GM21737 (cell line): ENCODE measurements at regions not wholly inside any gene's neighbourhood (a gene's known extent, or its start where the extent isn't known, plus 50 kb on each side); places are given as distances from the start of the nearest gene placed in this dataset.
"Not testable (repeated sequence)": the region's sequence is repeated elsewhere in the genome, so short reads cannot be mapped to it uniquely, and the experiment has no call there.

Source experiments
- ATAC-seq: cut with Tn5 transposase; IDR thresholded peaks from one replicate; pipeline ENCODE4 v1.9.1; 2021; ENCODE audit warnings: mild to moderate bottlenecking, moderate library complexity; ENCODE audit not compliant: unreplicated experiment

DNA sequence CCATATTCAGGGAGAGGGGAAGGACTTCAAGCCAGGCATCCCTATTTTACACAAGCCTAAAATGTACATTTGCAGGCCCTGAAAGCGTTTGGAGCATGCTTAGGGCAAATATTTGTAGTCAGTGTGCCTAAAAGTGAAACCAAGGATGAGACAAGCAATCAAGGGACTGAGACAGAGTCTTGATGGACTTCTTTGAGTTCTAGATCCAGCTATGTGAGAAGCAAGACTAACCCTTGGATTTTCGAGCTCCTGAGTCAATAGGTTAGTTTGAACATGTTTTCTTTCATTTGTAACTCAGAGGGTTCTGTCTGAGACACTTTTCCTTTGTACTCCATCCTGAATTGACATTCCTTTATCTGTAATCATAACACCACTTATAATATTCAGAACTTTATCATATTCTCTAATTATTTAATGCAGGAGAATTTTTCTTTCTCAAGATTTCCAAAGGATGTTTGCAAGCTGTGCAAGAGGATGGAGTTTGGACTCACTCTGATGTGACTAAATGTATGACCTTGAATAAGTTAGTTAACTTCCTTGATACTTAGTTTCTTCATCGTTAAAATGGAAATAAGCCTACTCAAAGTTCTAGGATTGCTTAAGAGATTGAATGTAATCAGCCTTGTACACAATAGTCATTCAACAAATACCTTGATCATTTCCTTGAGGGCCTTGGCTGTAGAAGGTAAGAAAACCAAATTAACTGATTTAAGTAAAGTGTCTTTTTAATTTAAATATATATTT is 1237.8 kb upstream of the ZEB2 start:
- no peak for ATAC-seq

DNA sequence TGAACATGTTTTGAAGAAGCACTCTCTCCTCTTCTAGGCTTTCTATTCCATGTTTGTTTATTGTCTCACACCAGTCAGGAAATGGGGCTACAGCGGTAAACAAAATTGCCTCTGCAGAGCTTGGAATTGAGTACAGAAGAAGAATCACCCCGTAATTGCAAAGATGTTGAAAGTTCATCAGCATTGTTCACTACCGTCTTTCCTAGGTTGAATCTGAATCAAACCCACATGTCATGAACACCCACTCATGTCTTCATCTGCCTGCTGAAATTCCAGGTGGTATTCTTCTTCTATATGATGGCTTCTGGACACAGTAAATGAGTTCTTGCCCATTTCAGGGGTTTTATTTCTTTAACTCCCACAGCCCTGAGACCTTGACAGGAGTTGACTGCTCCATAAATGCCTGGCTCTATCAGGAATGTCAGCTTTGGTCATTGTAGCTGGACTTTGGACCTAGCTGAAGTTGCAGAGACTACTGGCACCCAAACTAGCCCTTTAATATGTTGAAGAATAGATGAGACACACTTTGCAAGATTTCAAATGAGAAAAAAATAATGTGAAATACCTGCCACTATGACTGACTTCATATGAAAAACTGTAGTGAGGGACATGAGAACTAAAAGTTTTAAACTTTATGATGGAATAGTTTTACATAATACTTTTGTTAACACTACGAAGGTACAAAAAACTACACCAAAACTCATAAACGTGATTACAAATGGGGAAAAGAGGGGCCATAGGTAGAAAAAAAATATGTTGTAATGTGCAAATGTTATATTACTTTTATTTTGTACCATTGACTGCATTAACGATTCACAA is 1235.3 kb upstream of the ZEB2 start:
- ATAC-seq = no peak

DNA sequence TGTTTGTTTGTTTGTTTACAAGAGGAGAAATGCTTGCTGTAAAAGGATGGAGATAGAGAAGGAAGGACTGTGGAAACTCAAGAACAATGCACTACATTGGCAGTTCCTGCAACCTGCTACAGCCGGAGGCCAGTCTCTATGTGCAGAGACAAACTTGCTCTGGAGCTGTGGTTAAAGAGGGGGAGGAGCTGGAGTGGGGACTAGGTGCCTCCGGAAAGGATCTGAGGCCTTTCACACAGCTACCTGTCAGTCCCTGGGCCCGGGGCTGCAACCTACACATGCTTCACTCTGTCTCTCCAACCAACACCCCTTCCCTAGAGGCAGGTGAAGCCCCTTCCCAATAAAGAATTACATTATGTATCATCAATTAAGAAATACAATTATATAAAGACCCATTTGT is 1234.0 kb upstream of the ZEB2 start:
- ATAC-seq = no peak

DNA sequence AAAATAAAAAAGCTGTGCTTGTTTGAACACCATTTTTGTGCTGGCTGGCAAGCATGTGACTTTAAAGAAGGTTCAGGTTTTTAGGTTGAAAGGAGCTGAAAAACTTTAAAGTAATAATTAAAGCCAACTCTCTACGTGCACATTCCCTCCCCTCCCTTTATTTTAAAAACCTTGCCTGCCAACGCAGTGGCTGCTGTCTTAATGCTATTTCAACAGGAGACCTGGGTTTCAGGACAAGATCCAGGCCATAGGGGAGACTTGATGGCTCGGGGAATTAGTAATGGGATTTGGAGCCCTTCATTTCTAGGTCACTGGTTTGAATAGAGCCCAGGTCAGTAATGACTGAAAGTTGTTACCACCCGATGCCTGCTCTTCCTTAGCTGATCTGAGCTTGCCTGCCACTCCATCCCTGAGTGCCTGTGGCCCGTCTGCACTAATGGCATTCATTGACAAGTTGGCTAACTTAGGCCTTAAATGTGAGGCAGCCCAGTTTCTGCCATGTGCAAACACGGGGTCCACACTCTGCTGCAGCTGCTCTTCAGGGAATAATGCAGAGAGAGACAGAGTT is 1233.2 kb upstream of the ZEB2 start:
- no peak for ATAC-seq

DNA sequence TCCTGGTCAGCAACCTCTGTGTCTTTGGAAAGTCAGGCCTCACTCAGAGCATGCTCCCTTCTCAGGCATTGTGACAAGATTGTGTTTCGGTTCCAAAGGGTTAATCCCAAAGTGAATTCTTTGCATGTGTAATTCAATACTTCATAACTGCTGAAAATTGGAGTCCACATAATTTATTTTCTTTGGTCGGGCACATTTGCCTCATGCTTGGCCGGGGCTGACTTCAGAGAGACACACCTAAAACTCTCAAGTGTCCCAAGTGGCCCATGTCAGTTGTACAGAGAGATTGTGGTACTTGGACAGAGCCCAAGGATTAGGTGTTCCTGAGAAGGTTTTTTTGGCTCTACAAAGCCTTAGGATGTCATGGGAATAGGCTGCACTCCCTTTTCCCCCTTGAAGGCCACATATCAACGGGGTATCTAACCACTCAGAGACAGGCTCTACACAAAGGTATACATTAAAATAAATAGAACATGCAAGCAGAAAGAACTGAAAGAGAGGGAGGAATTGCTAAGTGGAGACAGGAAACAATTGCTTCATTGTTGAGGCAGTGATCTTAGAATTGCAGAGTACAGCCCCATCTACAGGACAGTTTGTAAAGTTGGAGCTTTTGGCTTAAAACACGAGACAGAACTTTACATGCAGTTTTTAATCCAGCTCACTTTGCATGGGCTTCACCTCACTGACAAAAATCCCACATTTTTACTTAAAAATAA is 1232.3 kb upstream of the ZEB2 start:
- peak; percentile 34 for ATAC-seq

DNA sequence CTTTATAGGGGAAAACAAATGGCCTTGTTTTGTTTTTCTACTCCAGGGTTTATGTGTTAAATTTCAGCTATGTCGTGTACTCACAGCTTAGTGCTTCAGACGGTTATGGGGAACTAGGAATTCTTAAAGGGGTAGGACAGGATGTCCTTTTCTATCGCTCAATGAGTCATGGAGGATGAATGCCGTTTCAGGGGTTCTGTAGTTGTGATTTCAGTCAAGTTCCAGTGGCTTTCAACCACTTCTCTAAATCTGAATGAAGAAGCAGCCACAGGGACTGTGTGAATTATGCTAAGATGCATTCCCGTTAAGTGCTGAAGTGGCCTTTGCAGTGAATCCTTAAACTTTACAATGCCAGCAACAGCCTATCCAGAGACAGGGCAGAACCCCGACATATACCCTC is 1231.7 kb upstream of the ZEB2 start:
- peak; percentile 85 for ATAC-seq

DNA sequence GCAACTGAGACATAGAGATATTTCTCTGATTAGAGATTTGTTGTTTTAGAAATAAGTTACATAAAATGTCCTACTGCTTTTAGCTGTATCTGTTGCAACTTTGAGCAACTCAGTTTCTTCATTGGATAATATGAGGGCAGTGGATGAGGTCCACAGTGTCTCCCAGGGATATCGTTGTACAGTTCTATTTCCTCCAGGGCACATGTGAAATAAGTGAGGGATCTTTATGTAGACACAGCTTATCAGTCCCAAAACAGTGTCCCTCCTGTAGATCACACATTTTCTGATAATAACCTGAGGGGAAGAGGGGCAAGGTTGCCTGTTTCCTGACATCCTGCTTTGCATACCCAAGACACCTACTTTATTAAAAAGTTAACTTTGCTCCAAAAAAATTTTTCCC is 1231.2 kb upstream of the ZEB2 start:
- ATAC-seq = no peak

DNA sequence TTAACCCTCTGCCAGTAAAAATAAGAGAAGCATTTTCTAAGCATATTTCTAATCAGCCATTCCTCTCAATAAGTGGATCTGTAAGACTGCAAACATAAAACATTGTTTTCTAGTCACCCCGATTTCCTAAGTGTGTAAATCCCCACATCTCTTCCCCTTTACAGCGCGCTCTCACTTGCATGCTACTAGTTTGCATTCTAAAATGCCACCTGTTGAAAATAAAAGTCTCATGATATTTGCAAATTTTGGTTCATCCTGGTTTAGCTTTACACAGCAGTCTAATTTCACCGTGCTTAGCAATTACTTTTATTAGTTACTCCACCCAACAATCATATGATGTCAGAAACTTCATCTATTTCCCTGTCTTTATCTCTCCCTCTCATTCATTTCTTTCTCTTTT is 1230.7 kb upstream of the ZEB2 start:
- ATAC-seq = no peak

DNA sequence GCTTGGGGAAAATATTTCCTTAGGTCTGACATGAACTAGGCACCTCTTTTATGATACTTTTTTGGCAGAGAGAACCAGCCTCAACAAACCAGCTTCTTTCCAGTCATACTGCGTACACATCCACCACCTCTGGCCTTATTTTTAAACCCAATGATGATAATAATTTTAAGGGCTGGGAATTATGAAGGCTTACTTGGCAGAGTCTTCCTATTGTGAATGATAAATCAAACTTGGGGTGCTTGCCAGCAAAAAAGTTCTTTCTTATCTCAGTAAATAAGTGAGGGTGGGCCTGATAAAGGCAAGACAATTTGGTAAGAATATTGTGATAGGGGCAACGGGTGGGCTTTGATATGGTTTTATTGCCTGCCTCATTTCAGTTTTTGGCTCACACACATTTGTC is 1230.2 kb upstream of the ZEB2 start:
- no peak for ATAC-seq

DNA sequence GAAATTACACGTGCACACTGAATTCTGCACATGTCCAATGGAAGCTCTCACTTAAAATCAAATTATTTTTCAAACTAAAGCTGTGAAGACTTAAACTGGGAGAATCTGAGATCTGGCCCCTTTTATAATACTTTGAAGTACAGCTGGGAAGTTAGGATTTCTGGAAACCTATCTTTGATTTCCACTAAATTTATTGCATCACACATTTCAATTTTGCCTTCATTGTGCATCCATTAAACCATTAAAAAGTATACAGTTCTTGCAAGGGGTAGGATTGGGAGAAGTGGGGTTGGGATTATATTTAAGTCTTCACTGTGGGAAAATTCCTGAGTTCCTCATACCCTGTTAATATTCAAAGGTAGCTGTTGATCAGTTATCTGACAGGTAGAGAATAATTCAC is 1229.6 kb upstream of the ZEB2 start:
- no peak for ATAC-seq

DNA sequence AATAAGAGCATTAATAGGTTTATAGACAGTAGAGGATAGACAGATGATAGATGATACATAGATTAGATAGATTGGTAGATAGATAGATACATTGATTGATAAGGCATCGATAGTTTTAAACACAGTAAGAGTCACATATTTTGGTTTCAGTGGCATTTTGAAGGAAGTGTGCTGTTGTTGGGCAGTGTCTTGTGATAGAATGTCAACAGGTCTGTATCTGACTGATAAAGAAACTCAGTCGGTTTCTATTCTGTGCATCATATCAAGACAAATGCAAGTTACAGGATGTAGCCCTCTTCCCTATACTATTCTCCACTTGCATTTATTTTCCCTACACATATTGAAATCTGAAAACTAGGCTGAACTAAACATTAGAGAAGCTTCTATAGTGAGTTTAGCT is 1229.0 kb upstream of the ZEB2 start:
- peak; percentile 51 for ATAC-seq

DNA sequence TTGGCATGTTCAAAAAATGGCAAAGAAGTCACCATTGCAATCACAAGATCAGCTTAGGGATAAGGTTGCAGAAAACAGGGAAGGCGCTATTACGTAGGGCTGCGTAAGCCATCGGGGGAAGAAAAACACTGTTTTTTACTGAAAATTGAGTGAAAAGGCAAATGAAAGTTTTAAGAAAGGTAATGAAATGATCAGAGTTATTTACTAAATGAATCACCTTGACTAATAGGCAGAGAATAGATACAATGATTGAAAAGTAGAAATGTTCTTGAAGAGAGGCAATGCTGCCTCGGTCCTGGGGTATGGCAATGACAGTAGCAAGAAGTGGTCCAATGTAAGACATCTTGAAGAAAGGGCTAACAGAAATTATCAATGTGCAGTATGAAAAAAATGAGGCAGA is 1227.8 kb upstream of the ZEB2 start:
- no peak for ATAC-seq

DNA sequence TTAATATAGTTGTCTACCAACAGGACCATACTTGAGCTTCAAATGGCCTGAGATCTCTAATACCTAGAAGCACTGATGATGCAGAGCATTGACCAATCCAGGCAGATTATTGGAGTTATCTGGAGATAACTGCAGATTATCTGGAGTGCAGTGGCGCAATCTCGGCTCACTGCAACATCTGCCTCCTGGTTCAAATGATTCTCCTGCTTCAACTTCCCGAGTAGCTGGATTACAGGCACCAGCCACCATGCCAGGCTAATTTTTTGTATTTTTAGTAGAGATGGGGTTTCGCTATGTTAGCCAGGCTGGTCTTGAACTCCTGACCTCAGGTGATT is 1225.4 kb upstream of the ZEB2 start:
- not testable (repeated sequence) for ATAC-seq

DNA sequence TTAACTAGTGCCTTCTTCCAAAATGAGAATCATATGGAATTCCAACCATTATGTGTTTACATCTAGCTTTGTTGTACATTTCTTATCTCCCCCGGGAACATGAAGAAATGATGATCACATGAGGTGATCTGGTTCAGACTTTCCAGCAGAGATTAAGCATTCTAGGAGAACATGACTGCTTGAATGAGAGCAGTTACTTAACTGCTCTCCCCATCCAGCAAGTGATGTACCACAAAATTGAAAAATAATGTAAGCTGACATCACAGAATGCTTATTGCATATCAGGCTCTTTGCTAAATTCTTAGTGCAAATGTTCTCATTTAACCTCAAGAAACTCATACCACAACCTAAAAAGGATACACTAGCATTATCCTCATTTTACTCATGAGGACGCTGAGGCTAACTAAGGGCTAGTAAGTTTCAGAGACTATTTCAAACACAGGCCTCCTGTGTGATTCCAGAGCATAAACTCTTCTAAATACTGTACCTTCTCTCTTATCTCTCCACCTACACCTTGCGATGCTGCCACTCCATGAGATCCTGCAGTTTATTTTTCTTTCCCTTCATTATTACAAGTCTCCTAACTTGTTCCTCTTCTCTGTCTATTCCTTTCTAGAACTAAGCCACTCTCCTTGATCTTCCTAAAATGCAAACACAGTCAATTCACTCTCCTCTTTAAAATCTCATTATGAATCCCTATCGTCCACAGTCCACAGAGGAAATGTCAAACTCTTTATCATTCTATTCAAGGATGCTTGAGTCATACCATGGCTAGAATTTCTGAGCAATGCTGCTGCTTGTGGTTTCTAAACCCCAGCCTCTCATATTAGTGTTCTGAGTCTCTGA is 1224.8 kb upstream of the ZEB2 start:
- ATAC-seq = peak; percentile 63

DNA sequence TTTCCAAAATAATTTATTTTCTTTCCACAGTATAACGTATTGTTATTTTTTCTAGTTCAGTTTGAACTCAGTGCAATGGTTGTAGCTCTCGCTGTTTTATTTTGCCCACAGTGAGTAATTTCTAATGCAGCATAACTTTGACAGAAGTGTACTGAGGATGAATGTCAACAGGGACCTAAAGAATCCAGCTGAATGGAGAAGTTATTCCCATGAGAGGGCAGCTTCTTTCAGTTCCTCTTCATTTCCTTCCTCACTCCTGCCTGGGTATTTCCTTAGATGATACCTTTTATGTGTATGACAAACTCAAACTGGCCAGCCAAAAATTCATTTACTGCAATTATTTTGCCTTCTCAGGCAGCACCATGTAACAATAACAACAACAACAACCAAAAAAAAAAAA is 1223.1 kb upstream of the ZEB2 start:
- no peak for ATAC-seq

DNA sequence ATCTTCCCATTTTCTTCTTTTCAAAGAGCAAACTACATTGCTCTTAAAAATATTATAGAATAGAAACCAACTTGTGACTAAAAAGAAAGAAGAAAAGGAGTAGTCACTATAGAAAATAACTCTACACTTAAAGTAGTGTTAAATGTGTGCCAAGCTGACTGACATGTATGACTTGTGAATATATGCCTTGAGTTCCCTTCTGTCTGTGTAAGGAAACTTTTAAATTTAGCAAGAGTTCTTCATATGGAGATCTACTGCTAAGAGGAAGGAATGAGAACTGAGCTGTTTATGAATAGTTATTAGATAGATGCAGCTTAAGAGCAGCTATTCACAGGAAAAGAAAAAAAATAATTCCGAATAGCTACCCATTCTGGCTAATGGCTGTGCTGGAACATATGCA is 1221.7 kb upstream of the ZEB2 start:
- ATAC-seq = no peak

DNA sequence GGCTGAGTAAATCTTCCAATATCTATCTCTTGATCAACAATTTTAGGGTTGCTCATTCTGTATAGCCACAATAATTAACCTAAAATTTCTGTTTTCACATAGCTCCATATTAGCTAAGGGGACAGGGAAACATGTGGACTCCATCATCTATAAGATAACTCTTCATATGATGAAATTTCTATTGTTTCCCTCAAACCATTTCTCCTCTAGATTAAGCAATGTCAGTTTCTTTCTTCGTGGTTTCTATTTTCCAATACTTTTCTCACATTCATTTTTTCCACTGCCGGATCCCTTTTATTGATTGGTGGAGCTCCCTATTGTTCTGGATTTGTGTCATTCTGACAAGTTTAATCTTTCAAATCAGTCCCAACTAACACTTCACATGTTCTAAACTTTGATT is 1221.3 kb upstream of the ZEB2 start:
- ATAC-seq = no peak

DNA sequence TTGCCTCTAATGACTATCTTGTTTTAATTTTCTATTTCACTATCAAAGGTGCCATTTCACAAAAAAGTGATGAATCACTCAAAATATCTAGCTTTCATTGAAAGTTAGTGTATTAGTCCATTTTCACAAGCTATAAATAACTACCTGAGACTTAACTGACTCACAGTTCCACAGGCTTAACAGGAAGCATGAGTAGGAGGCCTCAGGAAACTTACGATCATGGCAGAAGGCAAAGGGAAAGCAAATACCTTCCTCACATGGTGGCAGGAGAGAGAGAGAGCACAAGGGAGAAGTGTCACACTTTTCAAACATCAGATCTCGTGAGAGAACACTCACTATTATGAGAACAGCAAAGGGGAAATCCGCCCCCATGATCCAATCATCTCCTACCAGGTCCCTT is 1220.4 kb upstream of the ZEB2 start:
- no peak for ATAC-seq

DNA sequence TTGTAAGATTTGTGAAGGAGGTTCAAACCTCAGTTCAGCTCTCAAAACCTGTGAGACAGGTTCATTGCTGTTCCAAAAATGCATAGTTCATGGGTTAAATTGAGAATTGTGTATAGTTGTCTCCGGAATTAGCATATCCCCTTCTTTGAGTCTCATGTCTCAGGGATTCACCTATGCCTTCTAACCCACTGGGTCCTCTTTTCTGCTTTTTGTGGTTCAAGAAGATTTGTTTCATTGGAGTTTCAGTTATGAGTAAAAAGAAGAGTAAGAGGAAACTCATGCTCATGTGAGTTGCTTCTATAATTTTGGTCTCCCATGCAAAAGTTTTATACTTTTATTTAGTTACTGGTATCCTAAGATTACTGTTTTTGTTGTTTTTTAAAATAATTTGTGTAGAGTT is 1219.8 kb upstream of the ZEB2 start:
- peak; percentile 69 for ATAC-seq

DNA sequence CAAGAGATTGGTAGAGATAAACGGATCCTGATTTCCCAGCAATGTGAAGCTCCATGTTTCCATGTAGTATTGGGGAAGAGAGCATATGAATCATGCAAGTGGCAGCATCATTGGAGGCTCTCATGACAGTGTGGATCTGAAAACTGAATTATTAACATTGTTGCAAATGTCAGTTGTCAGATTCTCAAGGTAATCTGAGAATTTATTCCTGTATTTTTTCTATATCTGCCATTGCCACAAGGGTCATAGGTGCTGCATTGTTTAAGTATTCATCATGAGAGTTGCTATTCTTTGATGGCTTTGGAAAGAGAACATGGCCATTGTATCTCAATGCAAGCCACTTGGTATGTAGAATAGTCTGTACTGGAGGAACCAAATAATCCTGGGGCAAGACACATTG is 1217.0 kb upstream of the ZEB2 start:
- no peak for ATAC-seq

DNA sequence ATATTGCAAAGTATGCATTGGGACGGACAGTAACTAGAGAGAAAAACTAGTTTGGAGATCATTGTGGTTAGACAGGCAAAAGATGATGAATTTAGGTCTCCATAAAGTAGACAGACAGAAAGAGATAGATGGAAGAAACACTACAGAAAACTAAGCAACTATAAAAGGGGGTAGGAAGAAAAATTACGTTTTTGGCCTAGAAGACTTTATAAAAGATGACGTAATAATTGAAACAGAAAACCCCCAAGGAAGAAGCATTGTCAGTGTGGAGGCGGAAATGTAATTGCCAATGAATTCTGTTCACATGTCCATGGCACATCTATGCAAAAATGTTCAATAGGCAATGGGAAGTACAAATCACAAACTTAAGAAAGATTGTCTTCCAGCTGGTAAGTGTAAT is 1211.5 kb upstream of the ZEB2 start:
- no peak for ATAC-seq
